ENCODE measurements at regions not wholly inside any gene's neighbourhood (a gene's known extent, or its start where the extent isn't known, plus 50 kb on each side); places are given as distances from the start of the nearest gene placed in this dataset.
A peak's percentile ranks its signal among the peaks of the same experiment; 100 is the strongest.

DNA sequence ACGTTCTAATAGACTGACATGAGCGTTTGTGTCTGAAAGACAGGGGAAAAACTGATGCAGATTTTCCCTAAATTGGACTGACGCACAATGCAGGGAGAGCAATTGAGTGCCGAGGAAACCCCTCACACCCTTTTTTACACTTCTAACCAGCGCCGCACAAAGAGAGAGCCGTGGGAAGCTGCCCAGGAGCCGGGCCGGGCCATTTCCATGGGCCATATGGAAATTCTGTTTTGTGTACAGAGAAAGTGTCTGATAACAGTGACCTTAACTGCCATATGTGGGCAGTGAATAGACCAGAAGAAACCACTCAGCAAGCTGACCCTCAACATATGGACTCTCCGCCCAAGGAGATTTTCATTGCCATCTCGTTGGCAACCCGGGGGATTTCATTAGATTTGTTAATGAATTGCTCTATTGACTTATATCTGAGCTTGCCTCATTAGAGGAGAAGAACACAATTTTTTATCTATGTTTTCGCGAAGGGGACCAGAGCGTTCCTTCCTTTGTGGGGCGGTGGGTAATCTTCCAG lies 225.9 kb upstream of the IRX3 start:
- DNase-seq (ENCODE audit: low read depth) = no peak

DNA sequence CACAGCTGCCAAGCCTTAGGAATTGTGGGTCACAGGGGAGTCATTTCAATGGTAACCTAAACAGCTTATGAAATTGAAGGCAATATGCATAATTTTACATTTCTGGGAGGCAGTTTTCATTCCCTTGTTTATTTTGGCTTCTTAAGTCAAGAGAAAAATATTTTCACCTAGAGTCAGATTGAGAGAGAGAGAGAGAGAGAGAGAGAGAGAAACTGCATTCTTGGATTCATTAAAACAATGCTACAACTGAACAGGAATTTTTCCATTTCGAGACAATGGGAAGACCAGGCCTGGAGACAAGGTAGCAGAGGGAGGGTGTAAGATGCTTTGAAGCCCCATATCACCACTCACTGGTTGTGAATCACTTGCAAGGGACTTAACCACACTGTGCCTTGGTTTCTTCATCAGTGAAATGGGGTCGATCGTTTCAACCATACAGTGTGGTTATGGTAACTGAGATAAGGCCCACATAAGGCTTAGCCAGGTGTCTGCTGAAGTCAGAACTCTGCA lies 224.7 kb upstream of the IRX3 start:
- no peak for DNase-seq (ENCODE audit: low read depth)

DNA sequence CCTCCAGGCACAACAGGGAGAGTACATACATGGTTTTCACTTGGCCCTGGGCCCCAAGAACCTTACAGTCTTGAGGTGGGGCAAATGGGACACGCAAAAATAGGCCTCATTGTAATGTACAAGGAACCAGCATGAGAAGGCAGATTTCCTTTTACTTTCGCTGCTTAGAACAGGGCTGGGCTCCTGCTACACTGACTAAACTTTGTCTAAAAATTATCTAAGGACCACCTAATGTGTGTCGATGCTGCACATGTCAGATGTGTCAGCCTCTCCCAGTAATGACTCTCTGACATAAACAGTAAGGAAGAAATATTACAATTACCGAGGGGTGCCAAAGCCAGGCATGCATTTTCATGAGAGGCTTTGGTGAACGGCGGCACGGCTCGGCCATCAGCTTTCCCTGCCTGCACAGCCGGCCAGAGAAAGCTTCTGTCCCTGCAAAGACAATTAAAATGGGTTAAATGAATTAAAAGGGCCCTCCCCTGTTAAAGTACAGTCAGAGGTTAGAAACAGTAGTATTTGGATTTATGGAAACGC lies 224.2 kb upstream of the IRX3 start:
- DNase-seq (ENCODE audit: low read depth) = no peak

DNA sequence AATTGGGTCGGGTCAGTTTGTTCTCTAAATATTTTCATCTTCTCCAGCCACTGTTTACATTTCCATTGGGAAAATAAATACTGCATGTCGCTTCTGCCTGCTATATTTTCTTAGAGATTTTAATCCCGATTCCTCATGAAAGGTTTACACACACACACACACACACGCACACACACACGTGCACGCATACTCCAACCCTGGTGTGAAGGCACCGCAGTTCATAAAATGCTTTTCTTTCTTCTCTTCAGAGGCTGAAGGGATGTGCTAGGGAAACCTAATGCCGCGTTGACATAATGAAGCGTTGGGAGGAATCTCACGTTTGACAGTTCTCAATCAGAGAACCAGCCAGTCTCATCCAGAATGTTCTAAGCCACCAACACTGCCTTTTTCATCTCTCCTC lies 222.9 kb upstream of the IRX3 start:
- no peak for DNase-seq (ENCODE audit: low read depth)

DNA sequence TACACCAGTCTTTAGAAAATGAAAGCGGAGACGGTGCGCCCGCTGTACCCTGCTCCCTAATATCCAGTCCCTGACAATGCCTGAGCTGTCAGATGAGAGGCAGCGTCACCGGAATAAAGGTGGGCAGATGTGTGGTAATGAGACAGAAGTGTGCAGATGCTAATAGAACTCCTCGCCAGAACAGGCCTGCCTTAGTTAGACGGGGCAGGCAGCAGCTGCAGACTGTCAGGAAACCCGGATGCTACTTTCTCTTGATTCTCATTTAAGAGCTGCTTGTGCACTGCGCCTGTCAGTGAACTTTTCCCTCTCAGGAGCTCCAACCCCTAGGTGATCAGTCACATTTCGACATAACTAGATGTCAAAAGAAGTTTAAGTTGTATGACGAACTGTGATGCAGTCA lies 221.8 kb upstream of the IRX3 start:
- DNase-seq (ENCODE audit: low read depth) = no peak

DNA sequence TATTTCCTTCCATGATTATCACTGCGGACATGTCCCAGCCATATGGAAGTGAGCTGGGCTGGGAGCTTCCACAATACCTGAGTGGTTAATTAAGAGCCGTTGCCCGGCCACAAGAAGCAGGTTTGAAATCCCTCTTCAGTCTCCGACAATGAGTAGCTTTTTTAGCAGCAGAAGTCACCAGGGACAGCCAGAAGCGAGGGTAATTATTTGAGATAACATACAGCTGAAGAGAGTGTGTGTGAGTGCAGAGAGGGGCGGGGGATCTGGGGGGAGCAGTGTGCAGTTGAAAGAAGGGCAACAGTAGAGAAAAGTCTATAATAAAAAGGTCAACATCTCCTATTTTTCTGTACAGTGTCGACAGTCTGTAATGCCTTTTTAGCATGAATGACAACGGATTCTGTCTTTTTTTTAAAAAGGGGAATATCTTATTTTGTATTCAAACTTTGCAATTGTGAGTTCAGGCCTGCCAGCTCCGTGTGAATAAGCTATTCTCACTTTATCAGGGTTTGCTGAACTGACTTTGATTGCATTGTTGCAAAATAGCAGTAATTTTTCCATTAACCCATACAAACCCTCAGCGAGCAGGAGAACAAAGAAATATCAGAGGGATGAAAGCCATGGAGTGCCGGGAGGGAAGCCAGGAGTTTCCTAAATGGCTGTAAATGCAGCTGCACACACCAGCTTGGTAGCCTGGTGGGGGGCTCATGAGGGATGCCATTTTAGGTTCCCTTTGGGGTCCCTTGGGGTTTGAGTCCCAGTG lies 220.3 kb upstream of the IRX3 start:
- DNase-seq (ENCODE audit: low read depth) = no peak

DNA sequence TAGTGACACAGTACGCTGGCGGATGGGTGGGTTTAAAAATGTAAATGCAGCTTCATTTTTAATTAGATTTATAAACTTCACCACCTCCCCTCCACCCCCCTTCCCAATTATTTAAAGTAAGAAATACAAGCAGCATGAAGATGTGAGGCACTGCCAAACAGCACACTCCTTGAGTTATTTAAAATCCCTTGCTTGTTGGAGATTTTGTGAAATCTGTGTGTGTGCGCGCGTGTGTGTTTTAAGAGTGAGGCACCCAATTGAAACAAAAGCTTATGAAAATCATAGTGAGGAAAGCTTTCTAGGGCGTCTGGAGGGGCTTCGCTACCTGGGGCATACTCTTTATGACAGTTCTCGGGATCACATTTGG lies 219.6 kb upstream of the IRX3 start:
- DNase-seq (ENCODE audit: low read depth) = no peak

DNA sequence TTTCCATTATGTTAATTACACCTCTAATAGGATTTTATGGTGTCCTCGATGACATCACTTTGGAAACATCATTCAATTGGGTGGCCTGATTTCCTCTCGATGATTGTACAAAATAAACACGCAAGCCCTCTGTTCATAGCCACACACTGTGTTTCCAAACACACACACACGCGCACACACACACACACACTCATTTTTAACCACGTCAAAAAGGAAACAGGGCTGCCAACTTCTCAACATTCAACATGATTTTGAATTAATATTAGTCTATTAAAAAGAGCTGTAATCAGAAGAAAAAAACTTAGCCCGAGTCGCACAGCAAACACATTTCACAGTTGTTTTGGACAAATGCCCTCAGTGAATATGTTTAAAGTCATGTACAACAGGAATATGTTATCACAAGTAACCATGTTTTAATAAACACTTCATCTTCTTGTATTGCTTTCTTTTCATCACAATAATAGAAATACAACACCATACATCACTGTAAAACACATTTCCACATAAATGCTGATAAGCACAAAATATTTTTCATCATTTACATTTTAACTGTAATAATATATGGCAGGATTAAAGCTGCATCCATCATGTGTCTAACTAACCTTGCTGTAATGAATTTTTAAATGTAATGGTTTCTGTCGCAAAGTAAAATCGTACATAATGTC lies 219.1 kb upstream of the IRX3 start:
- DNase-seq (ENCODE audit: low read depth) = no peak

DNA sequence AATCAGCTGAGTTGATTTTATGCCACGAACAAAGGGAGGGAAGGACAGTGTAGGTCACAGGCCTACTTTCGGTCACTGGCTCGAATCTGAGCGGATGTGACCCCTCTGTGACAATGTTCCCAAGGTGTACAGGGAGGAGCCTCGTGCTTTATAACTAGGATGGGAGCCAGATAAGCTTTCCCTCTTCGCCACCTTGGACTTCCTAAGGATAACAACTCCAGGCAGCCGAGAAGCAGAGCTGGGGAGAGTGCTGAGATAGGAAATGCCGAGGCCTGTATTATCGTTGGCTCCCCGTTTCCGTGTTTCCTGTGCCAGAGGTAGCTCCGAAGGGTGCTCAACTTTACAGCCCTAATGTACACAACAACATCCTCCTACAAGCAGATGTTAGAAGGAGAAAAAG lies 217.8 kb upstream of the IRX3 start:
- DNase-seq (ENCODE audit: low read depth) = no peak

DNA sequence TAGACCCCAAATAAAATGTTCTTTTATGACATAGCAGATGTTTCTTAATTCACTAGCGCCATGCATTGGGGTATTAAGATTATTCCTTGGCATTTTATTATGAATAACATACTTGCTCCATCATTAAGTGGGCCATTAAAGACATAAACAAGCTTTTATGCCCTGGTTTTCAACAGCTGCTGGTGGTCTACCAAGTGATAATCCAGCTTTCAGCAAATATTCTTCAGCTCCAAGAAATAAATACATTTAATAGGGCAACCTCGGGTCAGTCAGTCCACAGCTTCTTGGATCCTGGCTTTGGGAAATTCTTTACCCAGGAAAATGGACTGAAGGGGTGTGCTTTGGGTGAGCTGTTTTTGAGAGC lies 217.3 kb upstream of the IRX3 start:
- DNase-seq (ENCODE audit: low read depth) = no peak

DNA sequence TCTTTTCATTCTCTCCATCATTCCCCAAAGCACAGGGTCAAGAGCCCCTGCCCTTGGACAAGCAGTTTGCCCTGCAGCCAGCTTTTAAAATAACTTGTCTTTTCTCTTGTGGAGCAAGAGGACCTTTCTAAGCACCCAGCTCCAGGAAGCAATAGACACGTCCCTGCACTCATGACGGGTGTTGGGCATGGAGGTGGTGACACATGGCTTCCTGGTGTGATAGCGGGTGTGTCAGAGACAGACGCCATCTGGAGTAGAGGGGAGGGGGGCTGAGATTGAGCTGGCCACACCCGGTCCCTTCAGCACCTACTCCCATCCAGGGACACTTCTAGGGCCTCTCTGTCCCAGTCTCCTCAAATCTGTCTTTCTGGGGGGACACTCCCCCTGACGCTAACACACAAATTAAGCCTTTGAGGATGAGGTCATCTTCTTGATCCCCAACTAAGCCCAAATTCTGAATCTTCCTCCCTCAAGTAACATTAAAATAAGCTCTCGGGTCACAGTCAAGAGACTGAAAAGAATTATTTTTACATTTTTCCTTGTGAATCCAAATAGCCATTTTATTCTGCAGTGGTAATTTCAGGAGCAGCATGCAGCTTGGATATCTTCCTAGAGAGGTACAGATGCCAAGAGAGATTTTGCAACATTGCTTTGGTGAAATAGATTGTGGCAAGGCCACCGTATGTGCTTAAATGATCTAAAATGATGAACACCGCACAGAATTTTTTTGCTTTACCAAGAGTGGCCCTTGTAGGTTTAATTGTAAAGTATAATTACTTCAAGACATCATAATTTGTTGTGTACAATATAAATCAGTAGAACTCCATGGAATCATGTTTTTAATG lies 216.6 kb upstream of the IRX3 start:
- DNase-seq (ENCODE audit: low read depth) = no peak

DNA sequence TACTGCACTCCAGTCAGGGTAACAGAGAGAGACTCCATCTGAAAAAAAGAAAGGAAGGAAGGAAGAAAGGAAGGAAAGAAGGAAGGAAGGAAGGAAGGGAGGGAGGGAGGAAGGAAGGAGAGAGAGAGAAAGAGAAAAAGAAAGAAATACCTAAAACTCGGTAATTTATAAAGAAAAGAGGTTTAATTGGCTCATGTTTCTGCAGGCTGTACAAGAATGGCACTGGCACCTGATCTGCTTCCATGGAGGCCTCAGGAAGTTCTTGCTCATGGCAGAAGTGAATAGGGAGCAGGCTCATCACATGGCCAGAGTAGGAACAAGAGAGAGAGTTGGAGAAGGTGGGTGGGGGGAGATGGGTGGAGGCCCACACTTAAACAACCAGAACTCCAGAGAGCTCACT lies 215.2 kb upstream of the IRX3 start:
- DNase-seq (ENCODE audit: low read depth) = no peak

DNA sequence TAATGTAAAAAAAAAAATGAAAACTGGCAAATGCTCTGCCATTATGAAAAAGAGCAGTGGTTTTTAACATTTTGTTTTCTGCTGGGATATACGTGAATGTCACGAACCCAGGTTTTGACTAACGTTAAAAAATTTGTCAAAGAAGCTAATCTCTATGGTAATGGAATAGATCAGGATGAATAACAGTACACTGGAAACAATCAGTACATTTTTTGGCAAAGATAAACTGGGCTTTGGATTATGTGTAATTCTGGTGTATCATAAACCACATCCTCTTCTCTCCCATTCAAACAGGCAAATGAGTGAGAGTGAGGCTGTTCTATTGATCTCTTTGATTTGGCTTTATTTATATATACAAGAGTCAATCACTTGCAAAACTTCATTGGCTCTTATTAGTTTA lies 207.0 kb upstream of the IRX3 start:
- DNase-seq (ENCODE audit: low read depth) = no peak

DNA sequence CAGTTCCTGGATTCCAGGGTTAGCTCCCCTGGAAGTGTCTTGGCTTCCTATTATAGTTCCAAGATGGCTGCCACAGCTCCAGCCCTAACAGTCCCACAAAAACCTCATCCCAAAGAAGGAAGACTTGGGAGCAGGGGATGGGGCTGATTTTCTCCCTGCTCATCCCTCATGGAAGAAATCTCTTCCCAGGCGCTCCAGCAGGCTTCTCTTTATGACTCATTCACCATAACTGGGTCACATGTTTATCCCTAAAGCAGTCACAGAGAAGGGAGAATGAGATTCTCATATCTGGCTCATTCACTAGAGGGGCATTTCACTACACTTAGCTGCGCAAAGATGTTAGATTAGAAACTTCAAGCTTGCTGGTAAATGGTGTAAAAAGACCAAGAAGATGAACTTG lies 206.5 kb upstream of the IRX3 start:
- peak; percentile 37 for DNase-seq (ENCODE audit: low read depth)

DNA sequence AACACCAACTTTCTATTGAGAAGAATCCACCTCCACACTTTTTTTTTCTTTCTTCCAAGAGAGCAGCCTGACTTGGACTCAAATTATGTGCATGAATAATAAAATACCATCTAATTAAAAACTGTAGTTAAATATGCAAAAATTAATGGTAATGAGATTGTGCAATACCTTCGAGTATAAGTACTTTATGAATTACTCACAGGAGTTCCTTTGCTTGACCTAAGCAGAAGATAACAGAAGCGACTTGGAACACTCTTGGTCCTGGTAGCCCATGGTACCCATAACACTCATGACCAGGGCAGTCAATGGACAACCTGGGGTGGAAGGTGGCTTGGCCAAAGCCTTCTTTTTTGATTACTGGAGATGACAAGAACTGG lies 203.5 kb upstream of the IRX3 start:
- no peak for DNase-seq (ENCODE audit: low read depth)

DNA sequence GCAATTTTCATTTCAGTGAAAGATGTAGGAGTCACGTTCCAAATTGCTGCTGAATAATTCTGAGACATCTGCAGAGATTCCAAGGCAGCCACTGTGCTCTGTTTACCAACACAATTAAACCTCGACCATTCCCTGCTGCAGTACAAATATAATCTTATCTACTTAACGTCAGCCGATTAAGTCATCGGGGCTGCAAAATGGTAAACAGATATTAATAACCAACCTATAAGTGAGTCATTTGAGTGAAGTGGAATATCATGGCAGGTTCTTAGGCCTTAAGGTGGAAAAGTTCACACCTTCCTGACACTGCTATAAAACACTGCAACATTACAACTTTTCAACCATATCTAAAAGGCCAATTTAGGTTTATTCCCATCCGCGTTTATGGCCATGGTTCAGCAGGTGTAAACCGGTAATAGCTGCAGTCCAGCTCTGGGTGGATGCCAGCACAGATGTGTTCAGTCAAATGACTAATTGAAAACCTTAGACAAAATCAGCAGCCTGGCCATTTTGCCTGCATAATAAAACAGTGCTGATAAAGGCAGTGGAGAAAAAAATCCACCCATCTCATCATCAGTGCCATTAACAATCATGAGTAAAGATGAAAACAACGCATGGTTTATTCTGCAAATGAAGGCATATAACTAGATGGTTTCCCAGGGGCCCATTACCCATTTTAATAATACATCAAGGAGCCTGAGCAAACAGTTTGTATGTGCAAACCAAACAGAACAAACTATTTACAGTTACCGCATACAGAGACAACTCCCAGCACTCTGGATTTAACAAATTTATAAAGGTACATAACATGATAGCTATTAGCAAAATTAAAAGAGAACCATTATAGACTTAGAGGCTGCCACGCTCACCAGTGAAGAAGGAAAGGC lies 202.9 kb upstream of the IRX3 start:
- peak; percentile 41 for DNase-seq (ENCODE audit: low read depth)

DNA sequence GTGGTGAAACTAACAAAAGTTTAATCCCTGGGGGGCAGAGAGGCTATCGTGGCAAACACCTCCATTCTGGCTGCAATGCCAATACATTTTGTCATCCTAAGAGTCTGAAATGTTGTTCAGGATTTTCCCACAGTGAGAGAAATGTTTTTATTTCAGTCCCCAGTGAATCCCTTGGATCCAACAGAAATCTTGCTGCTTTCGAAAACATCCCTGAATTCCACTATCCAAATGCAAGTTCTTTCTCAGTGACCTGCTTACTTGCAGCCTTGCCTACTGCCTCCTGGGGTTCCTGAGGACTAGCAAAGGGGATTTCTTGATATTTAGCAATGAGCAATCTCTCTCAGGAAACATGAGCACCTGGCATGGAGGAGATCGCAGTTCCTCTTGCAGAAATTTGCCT lies 202.1 kb upstream of the IRX3 start:
- DNase-seq (ENCODE audit: low read depth) = no peak

DNA sequence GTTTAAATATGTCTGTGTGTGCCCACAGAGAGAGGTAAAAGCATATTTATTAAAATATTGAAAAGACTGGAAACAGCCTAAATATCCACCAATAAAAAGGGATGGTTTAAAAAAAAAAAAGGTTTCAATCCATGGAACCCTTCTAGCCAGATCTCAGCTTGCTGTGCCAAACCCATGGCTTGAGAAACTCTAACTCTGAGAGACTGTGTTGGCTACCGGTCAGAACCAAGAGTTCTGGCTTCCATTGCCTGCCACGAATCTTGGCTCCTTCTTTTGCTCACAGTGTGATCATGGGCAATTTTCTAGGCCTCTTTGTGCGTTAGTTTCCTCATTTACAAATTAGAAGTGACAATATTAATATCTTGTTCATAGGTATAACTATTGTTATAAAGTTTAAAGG lies 201.3 kb upstream of the IRX3 start:
- DNase-seq (ENCODE audit: low read depth) = no peak

DNA sequence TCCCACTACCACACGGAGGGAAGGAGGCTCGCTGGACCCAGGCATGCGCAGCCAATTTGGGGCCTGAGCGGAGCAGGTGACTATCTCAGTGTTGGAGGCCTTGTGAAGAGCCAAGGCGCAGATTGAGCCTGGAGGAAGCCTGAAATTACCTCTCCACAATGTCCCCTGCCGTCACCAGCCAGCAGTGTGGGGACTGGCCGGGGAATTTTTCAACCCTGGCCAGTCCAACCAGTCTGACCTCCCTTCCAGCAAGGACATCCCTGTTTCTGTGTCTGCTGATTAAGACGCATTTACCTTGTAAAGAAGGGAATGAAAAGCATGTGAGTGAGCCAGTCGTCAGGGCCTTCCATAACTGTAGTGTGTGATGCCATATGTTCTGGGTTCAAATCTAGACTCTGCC lies 198.1 kb upstream of the IRX3 start:
- DNase-seq (ENCODE audit: low read depth) = no peak

DNA sequence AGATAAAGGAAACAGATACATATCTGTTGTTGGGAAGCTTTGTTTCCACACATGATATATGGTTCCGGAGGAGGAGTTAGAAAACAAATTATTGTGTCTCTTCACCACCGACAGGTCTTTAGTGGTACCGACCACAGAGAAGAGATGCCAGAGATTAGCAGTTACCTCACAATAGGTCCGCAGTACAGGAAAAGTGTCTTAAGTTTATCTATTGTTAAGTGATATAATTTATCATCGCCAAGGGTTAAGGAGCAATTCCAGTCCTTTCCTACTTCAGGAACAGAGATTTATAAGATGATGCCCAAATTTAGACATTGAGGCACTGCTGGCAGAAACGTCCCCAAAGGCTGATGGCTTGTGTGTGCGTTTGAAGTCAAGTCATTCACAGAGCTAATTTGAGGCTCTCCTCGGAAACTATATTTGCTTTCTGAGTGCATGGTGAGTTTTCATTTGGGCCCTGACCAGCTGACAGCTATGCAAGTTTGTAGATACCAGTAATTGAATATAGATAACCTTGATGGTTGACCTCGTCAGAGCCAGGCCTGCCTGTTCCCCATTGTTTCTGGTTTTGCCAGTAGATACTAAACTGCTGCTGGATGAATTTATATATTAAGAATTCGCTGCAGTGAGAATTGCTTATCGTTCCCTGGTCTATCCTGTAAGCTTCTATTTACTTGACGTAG lies 196.4 kb upstream of the IRX3 start:
- DNase-seq (ENCODE audit: low read depth) = no peak

DNA sequence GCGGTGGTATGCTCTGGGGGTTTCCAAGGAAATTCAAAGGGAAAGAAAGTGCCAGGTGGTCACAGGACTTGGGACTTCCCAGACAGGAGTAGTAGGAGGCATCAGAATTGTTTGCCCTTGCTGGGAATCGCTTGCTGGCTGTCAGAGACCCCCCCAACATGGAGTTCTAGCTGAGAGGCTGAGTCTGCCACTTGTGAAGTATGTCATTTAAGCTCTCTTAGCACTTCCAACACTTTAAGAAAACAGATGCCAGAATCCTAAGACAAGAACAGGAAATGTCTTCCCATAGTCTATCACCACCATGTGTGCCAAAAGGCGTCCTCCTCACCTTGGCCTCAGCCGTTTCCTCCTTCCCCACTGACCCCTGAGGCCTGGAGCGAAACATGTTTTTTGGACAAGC lies 193.8 kb upstream of the IRX3 start:
- no peak for DNase-seq (ENCODE audit: low read depth)
